Epithelial cell of proximal tubule (primary cell): ENCODE measurements at regions not wholly inside any gene's neighbourhood (a gene's known extent, or its start where the extent isn't known, plus 50 kb on each side); places are given as distances from the start of the nearest gene placed in this dataset.

ENCODE experiments used
- DNase-seq: peaks from one replicate; pipeline ENCODE4 v3.0.0-alpha.2; 2011; ENCODE audit warnings: low read depth
- H3K4me3 ChIP-seq: 2 replicates; pipeline ENCODE4 v1.5.1; 2011; ENCODE audit warnings: low read depth, mild to moderate bottlenecking, low read length
- CTCF ChIP-seq: conservative IDR thresholded peaks from 2 replicates; pipeline ENCODE4 v1.5.1; 2012; ENCODE audit warnings: low read depth, mild to moderate bottlenecking, low read length

DNA sequence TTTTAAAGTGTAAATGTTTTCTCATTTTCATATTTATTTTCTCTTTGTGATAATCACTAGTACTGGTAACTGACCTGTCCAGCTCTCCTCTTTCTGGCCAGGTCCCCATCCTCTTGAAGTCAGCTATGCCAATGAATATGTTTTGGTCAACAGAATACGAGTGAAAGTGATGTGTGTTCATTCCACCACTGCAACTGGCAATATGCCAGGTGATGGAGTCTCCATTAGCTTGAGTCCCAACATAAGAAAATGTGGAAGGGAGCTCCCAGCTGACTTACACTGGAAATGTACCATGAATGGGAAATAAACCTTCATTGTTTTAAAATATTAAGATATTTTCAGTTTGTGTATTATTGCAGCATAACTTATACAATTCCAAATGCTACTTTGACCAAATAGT lies 75.8 kb downstream of the CCDC34 start:
- DNase-seq = no peak
- no peak overlapping the region for H3K4me3 ChIP-seq
- TF ChIP-seq CTCF = no peak

GRCh38 chr11:27285761-27286160 lies 77.3 kb downstream of the CCDC34 start:
- no peak for TF ChIP-seq CTCF
- DNase-seq = no peak
- no peak overlapping the region for H3K4me3 ChIP-seq

DNA sequence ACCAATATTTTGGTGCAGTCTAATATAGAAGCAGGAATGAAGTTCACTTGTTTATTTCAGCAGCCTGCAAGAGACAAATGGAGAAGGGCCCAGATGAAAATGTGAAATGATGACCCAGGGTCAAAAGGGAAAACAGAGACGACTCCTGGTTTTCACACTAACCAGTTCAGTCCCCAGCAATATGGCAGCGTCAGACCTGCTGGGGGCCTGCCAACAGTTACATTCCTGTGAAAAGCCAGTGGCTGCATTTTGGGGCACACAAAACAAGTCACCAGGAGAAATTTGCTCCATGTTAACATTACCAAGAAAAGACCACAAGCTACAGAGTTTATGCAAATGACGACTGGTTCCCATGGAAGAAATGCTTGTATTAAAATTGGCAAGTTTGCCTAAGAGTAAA lies 80.2 kb downstream of the CCDC34 start:
- no peak for TF ChIP-seq CTCF
- H3K4me3 ChIP-seq = no peak overlapping the region
- DNase-seq = no peak

- no peak overlapping the region for H3K4me3 ChIP-seq
- TF ChIP-seq CTCF = no peak
- no peak for DNase-seq
Observed at GRCh38 chr11:27281740-27282590, 81.0 kb downstream of the CCDC34 start.

GRCh38 chr11:27281276-27281675 lies 81.7 kb downstream of the CCDC34 start:
- DNase-seq = no peak
- no peak for TF ChIP-seq CTCF
- H3K4me3 ChIP-seq = no peak overlapping the region

DNA sequence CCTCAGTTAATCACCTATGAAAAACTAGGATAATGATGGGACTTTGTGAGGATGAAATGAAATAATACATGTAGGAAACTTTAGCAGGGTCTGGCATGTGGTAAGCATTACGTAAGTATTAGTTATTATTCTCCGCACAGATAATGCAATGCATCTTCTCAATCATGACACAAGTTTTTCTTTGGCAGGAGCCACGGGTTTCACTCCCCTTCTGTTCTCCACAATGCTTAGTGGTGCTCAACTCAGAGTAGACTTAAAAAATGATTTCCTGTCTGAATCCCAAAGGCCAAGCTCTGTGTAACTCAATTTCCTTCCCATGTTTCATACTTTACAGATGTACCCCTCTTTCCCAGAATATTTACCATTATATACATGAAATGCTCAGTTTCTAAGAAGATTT lies 82.9 kb downstream of the CCDC34 start:
- DNase-seq = no peak
- no peak for TF ChIP-seq CTCF
- H3K4me3 ChIP-seq = no peak overlapping the region

GRCh38 chr11:27279460-27279859 lies 83.6 kb downstream of the CCDC34 start:
- no peak for DNase-seq
- no peak for TF ChIP-seq CTCF
- H3K4me3 ChIP-seq = no peak overlapping the region
